NCI-H2081 (cell line): ENCODE measurements at regions not wholly inside any gene's neighbourhood (a gene's known extent, or its start where the extent isn't known, plus 50 kb on each side); places are given as distances from the start of the nearest gene placed in this dataset.

ENCODE experiments used
- DNase-seq, 2 experiments: peaks; one replicate each; lab custom pipeline; 2025; lab: John Stamatoyannopoulos, UW

DNA sequence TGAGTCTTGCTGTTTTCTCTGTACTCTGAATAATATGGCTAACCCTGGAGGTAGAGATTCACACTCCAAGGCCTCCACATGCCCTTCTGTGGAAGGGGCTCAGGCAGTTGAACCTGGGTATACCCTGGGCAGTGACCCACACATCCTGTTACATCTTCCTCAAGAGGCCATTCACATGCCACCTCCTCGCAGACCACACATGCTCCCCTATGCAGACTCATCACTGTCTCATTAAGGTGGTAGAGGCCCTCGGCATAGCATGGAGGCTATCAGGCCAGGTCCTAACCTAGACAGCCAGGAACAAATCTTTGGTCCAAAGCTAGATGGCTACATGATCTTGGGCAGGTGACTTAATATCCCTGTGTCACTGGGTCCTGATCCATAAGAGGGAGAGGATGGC lies 363.9 kb upstream of the ZNF507 start:
- DNase-seq: no peak

DNA sequence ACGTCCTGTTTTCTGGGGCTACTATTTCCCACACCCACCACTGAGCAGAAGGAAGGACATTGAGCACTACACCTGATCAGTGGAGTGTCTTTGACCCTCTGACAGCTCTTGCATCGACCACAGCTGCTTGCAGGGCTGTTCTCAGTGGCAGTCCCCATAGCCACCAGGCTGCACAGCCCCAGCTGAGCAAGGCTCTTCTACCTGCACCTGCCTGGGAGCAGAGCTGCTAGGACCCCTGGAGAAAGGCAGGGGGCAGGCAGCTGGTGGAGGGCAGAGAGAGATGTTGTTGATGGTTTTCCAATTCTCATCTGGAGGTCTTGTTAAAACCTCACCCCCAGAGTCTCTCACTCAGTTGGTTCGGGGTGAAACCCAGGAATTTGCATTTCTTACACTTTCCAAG lies 361.8 kb upstream of the ZNF507 start:
- no peak for DNase-seq

DNA sequence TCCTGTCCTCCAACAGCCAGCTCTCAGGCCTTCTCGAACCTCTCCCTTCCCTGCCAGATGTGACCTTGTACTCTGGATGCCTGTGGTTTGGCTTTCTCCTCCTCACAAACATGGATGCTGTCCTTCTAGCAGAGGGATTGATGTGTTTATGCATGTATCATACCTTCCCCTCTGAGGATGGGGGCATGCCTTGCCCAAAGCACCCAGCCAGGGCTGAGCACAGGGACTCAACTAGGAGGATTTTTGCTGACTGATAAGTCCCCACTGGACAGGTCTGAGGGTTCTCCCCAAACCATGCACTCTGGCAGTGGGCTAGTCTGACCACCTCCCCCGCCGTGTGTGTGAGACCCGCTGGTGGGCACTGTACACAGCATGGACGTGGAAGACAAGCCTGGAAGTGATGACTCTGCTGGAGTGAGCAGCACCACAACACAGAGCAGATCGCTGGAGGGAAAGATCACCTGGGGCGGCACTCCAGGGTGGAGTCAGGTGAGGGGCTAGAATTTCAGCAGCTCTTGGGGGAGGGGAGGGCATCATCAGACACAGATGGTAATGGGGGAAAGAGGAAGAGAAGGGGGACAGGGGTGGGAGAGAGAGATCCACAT lies 360.3 kb upstream of the ZNF507 start:
- no peak for DNase-seq

DNA sequence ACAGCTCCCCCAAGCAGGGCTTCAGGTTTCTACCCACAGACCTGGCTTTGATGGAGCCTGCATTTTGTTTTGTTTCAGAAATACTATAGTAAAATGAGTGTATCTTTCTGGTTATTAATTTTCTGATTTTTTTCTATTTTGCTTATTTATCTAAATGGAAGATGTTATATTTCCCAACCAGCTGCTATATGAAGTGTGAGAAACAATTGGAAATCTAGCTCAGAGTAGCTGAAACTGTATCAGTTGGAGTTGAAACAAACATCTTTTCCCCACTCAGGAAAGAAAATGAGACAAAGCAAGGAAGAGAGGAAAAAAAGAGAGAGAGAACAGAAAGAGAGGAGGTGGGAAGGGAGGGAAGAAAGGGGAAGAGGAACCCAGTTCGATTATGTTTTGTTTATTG lies 358.5 kb upstream of the ZNF507 start:
- DNase-seq: no peak

DNA sequence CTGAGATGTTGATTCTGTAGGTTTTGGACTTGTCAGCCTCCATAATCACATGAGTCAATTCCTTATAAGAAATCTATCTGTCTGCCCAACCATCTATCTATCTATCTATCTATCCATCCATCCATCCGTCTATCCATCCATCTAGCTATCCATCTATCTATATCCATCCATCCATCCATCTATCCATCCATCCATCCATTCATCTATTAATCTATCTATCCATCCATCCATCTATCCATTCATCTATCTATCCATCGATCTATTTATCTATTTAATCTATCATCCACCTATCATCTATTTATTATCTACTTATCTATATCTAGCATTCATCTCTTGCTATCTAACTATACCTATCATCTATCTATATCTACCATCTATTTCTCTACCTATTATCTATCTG lies 357.2 kb upstream of the ZNF507 start:
- no peak for DNase-seq

DNA sequence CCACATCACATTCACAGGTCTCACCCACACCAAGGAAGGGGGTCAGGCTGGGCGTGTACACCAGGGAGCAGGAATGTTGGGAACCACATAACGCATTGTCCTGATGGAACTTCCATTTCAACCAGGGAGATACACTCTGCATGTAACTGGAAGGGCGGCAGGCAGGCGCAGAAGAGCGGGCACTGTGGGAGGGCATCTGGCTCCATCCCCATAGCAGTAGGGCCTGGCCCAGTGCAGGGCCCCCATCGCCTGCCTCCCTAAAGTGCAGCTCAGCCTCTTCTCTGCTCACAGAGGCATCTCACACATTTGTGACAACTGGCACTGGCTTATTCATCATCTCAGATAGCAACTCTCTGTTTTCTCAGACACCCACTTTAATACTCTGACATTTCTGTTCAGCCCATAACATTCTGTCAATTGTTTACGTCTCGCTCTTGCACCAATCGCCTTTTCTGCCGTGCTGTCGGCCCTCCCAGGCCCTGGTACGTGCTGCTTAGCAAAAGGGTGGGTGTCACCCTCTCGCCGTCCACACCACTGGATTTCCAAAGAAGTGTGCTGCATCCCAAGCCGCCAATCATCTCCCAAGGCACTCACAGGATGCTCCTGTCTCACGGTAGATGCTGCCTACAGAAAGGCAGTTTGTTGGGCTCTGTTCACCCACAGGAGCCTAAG lies 353.3 kb upstream of the ZNF507 start:
- DNase-seq: no peak

DNA sequence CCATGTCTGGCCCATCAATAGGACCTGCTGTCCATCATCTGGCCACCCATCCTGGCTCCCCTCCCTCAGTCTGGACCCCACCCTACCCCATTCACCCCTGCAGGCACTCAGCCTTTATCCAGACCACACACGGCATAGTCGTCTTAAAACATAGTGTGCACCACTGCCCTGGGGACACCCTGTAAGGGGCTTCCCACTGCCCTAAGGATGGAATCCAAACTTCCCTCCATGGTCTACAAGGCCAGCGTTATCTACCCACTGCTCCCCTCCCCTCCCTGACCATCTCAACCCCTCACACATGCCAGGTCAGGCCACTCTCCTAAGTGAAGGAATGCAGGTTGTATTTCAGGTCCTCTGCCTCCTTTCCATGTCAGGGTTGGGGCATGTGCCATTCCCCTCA lies 352.7 kb upstream of the ZNF507 start:
- no peak for DNase-seq

DNA sequence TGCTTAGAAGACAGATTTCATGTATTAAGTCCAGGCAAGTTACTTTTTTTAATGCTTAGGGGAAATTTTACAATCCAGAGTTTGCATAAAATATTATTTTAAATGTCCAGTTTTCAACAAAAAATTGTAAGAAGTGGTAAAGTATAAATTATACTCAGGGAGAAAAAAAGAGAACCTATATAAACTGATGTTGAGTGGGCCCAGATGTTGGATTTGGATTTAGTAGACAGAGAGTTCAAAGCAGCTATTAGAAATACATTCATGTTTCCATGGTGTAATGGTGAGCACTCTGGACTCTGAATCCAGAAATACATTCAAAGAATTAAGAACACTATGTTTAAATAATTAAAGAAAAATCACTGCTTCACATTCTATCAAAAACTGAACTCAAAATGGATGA lies 349.9 kb upstream of the ZNF507 start:
- no peak for DNase-seq

DNA sequence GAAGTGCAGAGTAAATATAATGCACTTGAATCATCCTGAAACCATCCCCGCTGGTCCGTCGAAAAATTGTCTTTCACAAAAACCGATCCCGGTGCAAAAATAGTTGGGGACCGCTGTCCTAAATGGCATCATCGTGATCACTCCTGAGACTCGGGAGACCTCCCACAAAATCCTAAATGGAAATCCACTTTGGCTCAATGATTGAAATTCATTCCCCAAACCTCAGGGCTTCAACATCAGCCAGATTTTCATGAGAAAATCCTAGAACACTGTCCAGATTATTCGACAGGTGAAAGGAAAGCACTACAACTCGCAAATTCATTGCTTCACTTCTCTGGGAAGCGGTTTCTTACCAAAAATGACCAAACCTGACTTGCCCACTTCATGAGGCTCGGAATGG lies 335.3 kb upstream of the ZNF507 start:
- no peak for DNase-seq

DNA sequence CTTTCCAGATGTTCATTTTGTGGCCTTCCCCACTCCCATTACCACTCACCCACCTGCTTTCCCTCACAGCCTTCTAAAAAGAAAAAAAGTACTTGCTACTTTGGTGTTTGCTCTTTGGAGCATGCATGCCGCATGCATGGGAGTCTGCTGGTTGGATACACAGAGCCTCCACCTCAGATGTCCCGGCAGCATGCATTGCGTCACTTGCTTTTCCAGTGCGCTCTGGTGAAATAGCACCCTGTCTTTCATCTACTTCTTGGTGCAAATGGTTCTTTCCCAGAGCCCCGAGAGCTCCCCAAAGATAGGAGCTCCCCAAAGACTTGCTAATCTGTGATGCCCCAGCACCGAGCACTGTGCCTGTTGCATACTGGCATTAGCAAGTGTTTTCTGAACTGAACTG lies 333.2 kb upstream of the ZNF507 start:
- no peak for DNase-seq

DNA sequence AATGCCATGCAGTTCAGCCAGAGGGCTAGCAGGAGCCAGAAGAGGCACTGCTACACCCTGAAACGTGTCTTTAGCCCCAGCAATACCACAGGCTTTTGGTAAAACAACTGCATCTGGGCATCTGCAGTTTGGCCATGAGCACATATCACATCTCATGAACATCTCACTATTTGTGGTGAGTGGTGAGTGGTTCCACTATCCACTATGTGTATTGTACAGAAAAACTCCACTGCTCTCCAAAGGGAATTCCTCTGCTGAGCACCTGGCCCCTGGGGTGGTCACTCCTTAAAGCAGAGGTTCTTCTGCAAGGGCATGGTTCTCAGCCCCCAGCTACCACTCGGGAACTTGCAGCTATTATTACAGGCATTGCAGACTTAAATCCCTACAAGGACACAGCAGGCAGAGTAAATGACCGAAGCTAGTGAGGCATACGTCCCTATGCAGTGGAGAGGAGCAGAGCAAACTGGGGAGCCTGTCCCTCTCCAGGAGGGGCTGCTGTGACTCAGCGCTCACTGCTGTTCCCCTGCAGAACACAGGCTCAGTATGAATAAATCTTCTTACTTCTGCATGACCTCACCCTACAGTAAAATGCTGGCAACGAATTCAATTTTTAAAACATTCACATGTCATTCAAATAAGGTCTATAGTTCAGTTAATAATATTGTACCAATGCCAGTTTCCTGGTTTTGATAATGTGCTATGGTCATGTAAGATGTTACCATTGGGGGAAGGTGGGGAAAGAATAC lies 332.4 kb upstream of the ZNF507 start:
- DNase-seq: no peak

DNA sequence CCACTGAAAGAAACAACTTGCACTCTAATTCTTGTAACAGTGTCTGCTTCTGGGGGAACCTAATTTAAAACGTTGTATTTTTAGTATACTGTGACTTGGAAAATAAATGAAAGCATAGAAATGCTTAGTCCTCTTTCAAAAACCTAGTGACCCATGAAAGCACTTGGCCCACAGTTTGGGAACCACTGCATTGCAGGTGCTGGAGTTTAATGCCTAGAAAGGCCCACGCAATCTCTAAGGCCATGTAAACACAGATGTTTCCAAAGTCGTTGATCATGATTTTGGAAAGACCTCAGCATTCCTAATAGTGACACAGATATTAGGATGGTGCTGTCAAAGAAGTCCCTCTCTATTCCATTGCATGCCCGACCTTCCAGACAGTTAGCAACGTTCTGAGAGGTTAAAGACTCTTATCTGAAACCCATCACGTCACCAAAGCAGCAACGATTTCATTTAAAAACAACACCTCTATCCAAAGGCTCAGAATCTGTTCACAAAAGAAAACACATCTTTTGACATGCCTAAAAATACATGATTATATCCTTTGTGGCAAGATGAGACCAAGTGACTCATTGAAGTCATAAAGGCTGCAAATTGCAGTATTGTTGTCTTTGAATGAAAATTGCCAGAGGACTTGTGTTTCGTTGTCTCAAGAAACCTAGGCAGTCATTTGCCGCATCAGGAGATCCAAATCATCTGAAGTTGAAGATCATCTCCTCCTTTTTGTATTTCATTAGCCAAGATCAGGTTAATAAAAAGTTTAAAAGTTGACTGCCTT lies 328.0 kb upstream of the ZNF507 start:
- DNase-seq: no peak

DNA sequence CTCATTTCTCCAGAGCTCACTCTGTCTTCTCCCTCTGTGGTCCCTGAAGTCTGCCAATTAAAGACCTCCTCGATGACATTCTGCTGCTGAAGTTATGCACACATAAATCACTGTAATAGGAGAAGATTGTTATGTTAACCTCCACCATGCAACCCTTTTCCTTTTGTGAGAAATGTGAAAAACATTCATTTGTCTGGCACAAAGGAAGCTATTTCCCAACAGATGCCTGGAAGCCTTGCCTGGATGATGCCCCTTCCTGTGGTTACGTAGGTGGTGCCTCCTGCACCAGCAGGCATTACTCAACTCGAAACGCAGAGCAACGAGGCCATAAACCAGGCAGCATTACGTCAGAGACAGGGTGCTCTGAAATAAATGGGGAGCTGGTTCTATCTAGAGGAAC lies 327.4 kb upstream of the ZNF507 start:
- no peak for DNase-seq

DNA sequence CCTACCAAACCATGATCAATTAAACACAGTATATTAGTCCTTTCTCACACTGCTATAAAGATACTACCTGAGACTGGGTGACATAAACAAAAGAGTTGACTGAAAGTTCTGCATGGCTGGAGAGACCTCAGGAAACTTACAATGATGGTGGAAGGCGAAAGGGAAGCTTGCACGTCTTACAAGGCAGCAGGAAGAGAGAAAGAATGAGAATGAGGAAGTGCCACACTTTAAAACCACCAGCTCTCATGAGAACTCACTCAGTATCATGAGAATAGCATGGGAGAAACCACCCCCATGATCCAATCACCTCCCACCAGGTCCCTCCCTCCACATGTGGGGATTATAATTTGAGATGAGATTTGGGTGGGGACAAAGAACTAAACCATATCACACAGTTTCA lies 324.9 kb upstream of the ZNF507 start:
- DNase-seq: no peak

DNA sequence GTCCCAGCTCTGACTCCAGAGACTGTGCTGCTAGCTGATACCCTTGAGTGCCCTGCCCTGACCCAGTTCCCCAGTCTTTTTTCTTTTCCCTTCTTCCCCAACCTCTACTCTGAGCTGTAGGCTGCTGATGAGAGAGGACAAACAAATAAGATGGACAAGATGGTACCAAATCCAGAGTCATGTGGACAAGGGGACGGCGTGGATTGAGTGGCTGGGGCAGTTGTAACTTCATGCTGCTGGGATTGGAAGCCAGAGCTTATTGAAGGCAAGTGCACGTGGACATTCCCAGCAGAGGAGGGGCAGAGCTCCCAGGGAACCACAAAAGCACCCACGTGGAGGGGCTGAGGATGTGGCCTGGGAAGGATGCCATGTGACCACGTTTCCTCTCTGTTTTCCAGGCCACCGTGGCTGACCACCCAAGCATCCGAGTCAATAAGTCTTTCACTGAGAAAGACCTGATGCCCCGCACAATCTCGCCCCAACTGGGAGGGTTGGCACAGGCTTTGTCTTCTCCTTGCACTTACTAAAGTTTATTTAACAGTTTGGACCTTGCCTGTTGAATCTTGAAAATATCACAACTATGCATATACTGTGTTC lies 323.3 kb upstream of the ZNF507 start:
- no peak for DNase-seq

DNA sequence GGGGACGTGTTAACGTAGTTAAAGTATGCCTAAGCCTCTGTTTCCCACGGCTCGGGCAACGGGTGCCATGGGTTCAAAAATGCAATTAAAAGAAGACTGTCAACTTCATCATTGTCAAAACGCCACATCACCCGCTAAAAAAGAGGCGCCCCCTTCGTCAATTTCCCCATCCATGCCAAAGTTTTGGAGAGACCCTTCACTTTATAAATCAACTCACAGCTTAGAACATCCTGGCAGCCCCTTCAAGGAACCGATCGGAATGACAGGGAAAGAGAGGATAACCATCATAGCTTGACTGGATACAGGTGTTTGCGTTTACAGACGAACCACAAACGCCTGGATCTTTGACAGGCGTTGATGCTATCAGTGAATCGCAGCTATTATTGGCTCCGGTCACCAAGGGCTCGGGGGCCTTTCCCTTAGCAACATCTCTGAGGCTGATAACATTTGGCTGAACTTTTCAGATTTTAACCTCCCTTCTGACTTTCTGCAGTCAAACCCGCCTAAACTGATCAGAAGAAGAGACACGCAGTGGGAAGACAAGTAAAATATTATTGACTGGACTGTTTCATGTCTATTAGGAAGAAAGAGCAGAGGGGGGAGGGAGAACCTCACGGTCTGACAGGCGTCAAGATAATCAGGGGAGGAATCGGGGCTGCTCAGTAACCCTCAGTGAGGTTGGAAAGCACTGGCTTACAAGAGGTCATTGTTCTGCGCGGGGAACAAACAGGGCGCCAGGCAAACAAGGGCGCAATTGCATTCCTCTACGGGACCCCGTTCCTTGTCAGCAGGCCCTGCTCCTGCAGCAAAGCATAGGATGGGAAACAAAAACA lies 322.5 kb upstream of the ZNF507 start:
- no peak for DNase-seq

DNA sequence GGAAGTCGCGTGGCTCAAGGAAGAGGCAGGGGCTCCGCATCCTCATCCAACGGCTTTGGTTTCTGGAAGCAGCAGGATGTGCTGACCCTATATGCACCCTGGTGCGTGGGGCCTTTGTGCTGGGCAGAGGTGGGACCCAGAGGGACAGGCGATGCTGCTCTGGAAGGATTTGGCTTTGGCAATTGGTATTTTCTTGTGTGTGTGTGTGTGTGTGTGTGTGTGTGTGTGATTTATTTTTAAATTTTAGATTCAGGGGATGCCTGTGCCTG lies 321.9 kb upstream of the ZNF507 start:
- no peak for DNase-seq

DNA sequence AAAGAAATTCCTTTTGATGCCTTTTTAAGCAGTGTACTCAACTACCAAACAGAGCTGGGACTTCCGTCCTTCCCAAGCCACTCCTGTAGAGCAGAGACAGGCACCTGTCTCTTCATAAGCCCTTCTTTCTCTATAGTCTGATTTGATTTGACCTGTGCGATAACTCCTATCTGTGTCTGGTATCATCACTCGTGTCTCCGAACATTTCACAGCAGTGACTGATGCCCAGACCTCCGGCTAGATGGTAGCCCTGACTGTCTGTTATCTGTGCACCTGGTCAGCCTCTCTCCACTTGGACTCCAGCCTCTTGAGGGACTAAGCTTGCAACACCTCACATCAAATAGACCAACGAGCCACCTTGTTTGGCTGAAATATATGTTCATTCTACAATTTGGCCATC lies 316.2 kb upstream of the ZNF507 start:
- no peak for DNase-seq

DNA sequence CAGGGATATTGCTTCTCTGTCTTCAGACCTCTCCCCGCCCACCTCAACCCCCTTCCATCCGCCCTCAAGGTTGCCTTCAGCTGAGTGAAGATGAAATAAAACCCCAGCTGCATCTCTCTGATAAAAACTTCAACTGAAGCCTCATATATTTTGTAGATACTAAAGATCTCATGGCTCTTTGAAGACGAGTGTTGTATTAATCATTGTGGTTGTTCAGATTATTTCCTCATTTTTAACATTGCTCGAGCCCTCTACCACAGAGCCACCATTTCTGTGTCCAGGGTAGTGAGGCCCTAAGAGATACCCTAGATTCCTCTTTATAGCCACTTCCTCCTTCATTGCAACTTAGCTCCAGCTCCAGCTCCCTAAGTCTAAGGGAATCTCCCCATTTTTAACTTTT lies 312.8 kb upstream of the ZNF507 start:
- no peak for DNase-seq

DNA sequence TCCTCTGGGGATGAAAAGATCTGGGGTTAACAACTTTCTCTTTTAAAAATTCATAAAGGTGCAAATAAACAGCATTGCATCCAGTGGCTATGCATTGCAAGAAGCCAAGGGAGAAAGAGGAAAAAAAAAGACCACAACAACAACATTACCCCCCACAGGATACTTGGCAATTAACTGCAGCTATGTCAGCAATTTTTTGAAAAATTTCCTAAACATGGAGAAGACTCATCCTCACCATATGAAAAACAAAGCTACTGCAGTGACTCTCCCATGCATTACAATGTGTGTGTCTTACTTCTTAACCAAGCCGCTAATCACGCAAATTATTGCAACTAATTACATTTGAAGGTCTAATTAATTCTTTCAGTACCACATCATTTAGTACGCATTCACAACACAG lies 309.8 kb upstream of the ZNF507 start:
- DNase-seq: no peak

DNA sequence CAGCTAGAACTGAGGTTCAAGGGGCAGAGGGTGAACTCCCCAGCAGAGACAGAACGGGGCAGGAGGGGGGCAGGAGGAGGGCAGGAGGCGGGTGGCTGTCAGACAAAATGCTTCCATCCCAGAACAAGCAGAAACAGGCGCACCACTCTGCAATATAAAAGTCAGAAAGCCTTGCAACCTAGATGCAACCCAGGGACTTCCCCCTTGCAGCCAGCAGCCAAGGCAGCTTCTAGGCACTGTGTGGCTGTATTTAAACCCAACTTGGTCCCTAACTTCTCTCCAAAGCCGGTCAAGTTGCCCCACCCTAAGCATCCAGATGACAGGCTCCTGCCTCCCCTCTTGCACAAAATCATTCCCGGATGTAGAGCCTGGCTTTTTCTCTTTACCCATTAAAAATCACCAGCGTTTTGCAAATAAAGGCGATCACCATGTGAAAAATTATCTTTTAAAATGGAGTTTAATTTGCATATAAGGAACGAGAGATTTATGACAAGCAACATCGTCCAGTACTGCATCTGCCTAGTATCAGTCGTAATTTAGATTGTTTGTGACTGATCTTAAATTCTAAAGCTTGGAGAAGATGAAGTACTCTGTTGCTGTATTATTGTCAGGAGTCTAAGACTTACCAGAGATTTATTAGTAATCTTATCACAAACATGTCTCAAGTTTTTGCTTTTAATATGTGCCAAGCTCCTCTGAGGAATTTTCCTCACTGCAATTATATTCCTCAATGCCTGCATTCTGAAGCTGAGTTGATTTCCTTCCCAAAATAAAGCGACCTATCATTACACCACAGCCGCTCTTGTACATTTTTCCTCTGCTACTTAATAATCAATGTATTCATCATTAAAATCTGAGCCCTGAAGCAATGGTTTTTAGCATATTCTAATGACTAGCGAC lies 307.1 kb upstream of the ZNF507 start:
- no peak for DNase-seq
